Choroid plexus epithelial cell (primary cell): ENCODE measurements at regions not wholly inside any gene's neighbourhood (a gene's known extent, or its start where the extent isn't known, plus 50 kb on each side); places are given as distances from the start of the nearest gene placed in this dataset.
A peak's percentile ranks its signal among the peaks of the same experiment; 100 is the strongest.
"Not testable (repeated sequence)": the region's sequence is repeated elsewhere in the genome, so short reads cannot be mapped to it uniquely, and the experiment has no call there.

Experiments
- DNase-seq: peaks from one replicate; pipeline ENCODE4 v3.0.0-alpha.2; 2010; ENCODE audit warnings: low read depth
- H3K4me3 ChIP-seq: 2 replicates; pipeline ENCODE4 v1.5.1; 2011; ENCODE audit warnings: low read depth, mild to moderate bottlenecking, control low read depth, low read length, moderate library complexity
- TF ChIP-seq, protein P1 (sequence below): conservative IDR thresholded peaks from 2 replicates; pipeline ENCODE4 v1.5.1; 2011; ENCODE audit warnings: low read depth, mild to moderate bottlenecking, control low read depth, inconsistent platforms, low read length, moderate library complexity

DNA sequence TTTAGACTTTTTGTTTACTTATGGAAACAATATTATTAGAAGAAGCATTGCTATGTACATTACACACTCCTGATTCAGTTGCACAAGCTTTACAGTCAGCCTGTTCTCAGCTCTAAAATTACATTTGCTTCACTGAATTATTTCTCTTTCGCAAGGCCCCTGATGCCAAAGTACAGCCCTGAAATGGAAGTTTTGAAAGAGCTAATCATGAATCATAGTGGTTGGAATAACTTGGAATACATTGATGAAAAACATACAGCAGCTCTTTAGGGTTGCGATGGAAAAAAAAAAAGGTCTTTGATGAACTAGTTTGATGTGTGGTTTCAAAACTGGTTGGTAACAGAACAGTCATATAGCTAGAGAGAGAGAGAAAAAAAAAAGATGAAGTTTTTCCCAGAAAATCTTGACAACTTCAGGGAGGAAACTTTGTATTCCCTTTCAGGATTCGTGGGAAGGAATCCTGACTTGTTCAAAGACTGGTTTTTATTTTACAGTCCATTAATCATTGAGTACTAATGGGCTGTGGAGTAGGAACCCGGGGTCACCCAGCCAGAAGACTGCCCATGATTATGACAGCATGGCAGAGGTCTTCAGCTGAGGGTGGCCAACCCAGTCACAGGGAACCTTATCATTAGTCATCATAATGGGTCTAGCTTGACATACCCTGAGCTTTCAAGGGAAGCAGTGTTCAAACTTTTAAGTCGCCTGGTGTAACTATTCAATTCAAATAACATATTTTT, 460.1 kb downstream of the NAV3 start:
- H3K4me3 ChIP-seq: no peak overlapping the region
- peak; percentile 95 for DNase-seq

DNA sequence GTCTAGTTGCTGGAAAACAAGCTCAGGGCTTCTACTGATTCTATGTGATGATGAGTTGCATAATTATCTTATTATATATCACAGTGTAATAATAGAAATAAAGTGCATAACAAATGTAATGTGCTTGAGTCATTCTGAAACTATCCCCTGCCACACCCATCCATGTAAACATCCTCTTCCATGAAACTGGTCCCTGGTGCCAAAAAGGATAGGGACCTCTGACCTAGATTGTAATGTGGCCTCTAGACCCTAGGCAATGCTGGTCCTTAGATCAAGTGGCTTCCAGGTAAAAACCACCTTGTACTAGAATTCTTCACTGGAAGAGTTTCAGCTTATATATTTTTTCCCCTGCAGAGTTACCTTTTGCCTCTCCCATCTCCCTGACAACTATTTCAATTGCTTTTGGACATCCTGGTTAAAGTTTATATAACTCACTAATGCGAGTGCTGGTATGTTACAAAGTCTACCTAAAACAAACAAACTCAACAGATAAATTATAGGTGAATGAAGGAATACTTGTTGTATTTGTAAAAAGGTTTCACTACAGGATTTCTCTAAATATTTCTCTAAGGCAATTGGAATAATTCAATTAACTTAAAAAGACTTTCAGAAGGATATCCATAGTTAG, 462.5 kb downstream of the NAV3 start:
- TF ChIP-seq, protein P1, sequence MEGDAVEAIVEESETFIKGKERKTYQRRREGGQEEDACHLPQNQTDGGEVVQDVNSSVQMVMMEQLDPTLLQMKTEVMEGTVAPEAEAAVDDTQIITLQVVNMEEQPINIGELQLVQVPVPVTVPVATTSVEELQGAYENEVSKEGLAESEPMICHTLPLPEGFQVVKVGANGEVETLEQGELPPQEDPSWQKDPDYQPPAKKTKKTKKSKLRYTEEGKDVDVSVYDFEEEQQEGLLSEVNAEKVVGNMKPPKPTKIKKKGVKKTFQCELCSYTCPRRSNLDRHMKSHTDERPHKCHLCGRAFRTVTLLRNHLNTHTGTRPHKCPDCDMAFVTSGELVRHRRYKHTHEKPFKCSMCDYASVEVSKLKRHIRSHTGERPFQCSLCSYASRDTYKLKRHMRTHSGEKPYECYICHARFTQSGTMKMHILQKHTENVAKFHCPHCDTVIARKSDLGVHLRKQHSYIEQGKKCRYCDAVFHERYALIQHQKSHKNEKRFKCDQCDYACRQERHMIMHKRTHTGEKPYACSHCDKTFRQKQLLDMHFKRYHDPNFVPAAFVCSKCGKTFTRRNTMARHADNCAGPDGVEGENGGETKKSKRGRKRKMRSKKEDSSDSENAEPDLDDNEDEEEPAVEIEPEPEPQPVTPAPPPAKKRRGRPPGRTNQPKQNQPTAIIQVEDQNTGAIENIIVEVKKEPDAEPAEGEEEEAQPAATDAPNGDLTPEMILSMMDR: no peak
- no peak overlapping the region for H3K4me3 ChIP-seq
- DNase-seq: peak; percentile 44

More for the DNA sequence above, 460.1 kb downstream of the NAV3 start:
- TF ChIP-seq, protein P1: no peak

DNA sequence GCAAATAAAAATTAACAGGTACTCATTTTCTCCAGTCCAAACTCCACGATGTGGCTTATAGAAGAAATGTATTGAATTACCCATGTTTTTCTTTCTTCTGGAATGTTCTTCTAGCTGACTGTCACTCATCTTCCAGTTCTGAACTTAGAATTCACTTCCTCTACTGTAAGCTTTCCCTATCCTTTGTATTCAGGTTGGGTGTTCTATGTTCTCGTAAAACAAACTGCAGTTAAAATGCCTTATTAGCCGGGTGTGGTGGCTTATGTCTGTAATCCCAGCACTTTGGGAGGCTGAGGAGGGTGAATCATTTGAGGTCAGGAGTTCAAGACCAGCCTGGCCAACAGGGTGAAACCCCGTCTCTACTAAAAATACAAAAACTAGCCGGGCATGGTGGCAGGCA, 470.6 kb downstream of the NAV3 start:
- H3K4me3 ChIP-seq, DNase-seq: not testable (repeated sequence)

DNA sequence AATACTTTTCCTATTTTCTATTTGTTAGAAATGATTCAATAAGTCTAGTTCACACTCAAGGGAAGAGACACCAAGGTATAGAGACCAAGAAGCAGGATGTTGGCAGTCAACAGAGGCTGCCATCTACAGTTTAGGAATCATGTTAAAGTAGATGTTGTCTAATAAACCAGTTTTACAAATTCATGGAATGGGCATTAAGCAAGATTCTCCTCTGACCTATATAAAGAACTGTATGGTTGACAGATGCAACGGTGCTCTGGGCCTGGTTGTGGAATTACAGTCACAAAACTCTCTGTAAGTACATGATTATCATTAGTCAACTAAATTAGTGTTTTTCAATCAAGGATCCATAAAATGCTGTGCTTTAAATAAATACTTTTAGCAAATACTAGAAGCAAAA, 475.1 kb downstream of the NAV3 start:
- no peak overlapping the region for H3K4me3 ChIP-seq
- no peak for DNase-seq
- TF ChIP-seq, protein P1: no peak

DNA sequence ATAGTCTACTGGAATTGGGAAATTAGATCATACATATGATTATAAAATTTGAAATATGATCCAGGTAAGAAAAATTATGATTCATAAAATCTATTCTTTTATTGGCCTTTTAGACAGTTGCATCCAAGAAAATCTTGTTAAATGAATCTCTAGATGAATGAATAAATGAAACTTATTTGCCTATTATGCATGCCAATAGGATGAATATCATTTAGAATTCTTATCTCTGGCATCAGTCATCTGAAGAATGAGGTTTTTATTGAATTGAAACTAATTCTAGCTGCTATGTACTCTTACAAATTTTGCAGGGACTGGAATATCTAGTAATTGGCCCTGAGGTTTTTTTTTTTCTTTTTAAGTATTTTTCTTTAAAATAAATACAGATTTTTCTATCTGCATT, 475.5 kb downstream of the NAV3 start:
- H3K4me3 ChIP-seq: no peak overlapping the region
- TF ChIP-seq, protein P1: no peak
- no peak for DNase-seq

DNA sequence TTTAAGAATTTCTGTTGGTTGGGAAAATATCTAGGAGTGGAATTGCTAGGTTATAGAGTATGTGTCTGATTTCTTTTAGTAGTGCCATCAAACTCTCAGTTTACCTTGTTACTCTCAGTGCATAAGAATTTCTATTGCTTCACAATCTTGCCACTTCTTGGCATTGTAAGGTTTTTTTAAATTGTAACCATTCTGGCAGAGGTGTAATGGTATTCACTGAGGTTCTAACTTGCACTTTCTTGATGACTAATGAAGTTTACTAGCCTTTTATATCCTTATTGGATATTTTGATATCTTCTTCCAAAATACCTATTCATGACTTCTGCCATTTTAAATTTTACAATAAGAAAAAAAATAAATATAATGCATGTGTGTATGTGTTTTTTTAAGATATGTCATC, 478.0 kb downstream of the NAV3 start:
- no peak overlapping the region for H3K4me3 ChIP-seq
- TF ChIP-seq, protein P1: no peak
- DNase-seq: no peak

DNA sequence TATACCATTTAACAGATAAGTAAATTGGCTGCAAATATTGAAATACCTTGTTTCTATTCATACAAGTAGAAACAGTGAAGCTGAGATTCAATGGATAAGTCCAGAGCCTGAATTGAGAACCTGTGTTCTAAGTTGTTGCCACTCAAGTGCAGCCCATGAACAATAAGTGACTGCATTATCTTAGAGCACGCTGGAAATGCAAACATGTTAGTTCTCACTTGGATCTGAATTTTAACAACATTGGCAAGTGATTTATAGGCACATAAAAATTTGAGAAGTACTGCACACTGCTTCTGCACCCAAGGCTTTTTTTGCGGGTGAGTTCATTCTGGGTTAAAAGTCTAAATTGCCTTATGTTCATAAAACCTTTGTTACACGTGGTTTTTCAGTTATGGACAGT, 484.3 kb downstream of the NAV3 start:
- H3K4me3 ChIP-seq: no peak overlapping the region
- TF ChIP-seq, protein P1: no peak
- DNase-seq: no peak
